Fibroblast of upper back skin (primary cell): ENCODE measurements at regions not wholly inside any gene's neighbourhood (a gene's known extent, or its start where the extent isn't known, plus 50 kb on each side); places are given as distances from the start of the nearest gene placed in this dataset.

Experiments used
- DNase-seq: peaks from one replicate; pipeline ENCODE4 v3.0.0-alpha.2; 2013

- DNase-seq, result no peak
Observed at GRCh38 chr18:78559584-78559983, 420.0 kb upstream of the SALL3 start.

DNA sequence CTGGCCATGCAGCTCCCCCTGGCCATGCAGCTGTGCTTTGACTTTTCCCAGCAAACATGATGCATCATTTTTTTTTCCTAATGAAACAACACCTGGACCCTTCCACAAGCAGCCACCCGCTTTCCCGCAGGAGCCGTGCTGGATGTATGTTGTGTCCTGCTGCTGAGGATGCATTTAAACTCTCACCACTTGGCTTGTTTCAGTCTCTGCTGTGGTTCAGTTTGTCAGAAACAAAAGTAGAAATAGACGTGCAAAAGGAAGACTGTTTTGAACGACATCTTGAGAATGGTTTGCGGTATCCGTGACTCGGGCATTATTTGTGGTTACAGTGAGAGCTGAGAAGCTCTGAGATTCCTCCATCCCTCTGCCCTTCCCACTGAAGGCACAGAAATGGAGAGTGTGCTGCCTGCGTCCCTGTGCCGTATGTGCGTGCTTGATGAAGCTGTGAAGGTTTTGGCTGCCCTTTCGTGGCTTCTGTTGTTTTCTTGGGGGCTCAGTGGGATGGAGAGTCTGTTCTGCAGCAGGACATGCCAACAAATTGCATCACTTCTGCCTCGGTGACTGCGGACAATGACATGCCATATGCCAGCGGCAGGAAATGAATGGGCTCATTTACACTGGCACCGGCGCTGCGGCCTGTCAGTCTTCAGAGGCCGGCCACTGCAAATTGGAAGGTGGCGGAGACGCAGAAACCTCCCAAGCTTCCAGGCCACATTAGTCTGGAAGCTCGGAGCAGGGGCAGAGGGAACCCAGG lies 417.7 kb upstream of the SALL3 start:
- no peak for DNase-seq

DNA sequence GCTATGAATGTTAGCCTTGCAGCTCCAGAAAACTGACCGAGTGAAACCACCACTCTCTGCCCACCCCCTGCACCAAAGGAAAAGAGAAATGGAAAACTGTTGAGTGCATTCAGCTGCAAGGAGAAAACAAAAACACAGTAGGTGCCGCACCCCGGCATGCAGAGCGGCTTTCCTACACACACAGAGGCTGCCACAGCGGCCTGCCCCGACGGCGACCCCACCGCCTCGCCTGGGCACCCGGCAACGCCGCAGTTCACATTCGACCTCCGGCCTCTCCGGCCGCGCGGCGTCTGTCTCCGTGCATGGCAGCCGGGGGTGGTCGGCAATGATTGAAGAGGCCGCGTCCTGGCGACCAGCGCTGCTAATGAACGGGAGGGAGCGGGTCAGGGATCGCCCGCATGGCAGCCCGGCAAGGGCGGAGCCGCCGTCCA lies 417.1 kb upstream of the SALL3 start:
- DNase-seq, result no peak

DNA sequence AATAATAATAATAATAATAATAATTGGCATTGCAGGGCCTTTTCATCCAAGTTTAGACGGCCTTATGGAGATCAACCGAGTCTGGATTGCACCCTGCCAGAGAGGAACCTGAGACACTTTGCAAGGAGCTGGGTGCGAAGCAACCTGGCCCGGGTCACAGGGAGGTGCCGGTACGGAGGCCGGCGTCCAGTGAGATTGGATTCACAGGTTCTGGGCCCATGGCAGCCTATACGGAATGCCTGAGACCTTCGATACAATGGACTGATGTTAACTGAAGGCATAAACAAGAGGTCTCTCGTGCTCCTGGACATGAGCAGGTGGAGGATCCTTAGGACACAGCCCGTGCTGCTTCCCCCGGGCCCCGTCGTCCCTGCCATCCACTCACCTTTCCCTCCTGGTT lies 416.5 kb upstream of the SALL3 start:
- no peak for DNase-seq

GRCh38 chr18:78564030-78564429 lies 415.6 kb upstream of the SALL3 start:
- DNase-seq, result no peak

DNA sequence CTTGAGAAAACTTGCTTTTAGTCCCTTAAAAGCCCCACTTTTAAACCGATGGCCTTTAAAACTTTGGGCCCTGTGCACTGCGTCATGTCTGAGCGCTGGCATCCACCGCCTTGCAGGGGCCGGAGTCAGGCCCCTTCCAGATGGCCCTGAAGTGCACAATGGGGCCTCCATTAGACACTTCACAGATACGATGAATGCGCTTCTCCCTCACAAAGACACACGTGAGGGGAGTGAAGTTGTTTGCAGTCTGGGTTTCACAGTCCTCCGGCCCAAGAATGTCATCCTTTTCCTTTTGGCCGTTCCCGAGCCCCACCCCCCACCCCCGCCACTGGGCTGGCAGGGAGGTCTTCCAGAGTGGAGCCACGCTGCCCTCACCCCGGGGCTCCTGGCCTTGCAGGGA lies 415.1 kb upstream of the SALL3 start:
- DNase-seq, result no peak

DNA sequence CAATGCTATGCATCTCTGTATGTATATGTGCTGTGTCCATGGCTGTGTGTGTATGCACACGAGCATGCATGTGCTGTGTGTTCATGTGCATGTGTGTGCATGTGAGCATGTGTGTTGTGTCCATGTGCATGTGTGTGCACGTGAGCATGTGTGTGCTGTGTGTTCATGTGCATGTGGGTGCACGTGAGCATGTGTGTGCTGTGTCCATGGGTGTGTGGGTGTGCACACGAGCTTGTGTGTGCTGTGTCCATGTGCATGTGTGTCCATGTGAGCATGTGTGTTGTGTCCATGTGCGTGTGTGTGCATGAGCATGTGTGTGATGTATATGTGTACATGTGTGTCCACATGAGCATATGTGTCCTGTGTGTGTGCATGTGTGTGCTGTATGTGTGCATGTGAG lies 414.4 kb upstream of the SALL3 start:
- no peak for DNase-seq

GRCh38 chr18:78566065-78566464 lies 413.6 kb upstream of the SALL3 start:
- DNase-seq, result no peak

DNA sequence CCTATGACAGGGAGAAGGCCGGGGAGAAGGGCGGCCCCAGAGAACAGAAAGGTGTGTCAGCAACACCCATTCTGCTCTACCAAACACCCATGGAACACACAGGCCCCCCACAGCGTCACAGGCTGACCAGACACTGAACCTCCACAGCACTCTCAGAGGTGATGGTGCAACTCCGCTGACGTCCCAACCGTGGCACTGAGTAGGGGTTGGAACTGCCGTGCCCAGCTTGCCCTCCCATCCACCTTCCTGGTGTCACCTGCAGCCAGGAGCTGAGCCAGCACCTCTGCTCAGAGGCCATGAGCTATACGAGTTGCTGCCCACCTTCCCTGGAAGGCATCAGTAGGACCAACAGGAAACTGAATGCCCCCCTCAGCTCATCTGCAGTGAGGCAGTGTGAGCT lies 412.9 kb upstream of the SALL3 start:
- no peak for DNase-seq

DNA sequence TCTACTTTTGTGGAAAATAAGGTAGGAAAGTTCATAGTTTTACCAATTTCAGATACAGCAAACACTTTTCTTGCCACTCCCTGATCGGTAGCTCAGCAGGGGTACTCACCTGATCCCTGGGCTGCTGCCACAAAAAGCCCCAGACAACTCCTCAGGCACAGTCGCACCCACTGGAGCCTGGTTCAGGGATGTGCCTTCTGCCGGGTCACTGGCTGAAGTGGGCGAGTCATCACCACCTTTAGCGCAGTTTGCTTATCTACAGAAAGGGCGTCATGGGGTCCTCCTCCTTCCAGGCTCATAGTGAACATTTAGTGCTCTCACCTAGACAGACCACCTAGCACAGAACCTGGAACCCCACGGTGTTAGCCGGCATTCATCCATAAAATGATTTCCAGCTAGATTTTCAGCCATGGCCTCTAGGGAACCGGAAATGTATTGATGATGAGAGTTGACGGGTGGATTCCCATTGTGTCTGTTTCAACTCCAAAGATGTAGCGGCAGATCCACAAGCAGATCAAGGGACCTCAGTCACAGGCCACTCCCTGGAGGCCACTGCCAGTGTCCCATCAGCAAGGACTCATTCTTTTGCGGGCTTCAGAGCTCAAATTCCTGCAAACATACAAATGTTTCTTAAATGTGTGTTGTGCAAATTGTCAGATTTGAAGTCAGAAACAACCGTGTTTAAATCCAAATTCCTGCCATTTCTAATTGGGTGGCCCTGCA lies 408.4 kb upstream of the SALL3 start:
- DNase-seq, result no peak

GRCh38 chr18:78571831-78572347 lies 407.7 kb upstream of the SALL3 start:
- no peak for DNase-seq

GRCh38 chr18:78573773-78574172 lies 405.8 kb upstream of the SALL3 start:
- DNase-seq, result no peak

DNA sequence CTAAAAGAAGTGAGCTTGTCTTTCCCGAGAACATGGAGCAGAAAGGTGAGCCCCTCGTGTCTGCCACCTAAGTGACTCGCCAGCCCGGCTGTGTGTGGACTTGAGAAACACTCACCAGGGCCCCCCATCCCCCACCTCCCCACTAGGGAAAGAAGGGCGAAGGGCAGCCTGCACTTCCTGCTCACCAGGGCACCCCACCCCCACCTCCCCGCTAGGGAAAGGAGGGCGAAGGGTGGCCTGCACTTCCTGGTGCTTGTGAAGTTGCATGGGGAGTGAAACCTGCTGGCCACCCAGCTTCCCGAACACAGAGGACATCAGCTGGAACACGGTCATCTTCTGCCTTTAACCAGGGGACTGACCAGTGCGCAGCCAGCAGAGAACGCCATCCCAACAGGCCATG lies 402.7 kb upstream of the SALL3 start:
- no peak for DNase-seq

DNA sequence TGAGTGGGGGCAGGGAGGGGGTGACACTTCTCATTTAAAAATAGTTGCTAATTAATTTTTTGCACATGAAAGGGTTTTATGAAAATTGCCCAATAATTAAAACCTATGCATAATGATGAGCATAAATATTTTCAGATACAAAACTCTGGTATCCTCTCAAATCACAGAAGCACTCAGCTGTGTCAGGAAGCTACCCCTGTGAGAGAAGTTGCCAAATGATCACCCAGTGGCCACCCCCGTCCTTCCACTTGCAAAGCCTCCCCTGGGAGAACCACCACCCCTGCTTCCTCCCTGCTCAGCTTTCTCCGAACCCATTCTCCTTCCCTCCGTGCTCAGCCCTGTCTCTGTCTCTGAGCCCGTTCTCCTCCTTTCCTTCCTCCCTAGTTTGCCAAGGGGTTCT lies 400.2 kb upstream of the SALL3 start:
- no peak for DNase-seq

GRCh38 chr18:78579854-78580577 lies 399.6 kb upstream of the SALL3 start:
- no peak for DNase-seq

DNA sequence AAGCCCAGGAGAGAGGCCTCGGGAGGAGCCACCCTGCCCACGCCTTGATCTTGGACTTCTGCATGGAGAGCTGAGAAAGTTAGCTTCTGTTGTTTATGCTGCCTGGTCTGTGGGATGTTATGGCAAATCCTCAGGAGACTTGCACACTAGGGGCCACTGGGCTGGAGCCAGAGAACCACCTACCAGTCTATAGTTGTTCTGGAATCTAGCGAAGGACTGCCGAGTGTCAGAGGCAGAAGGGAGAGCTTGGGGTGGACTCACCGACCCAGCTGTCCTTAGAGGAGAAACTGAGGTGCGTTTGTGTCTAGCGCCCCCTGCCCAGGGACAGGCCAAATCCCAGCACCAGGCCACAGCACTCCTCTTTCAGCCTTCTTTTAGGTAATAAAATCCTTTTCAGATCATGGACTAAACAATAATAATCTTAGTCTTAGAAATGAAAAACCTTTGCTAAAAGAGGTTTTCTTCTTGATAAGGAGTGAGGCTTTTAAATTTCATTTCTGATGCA lies 398.7 kb upstream of the SALL3 start:
- no peak for DNase-seq

GRCh38 chr18:78582181-78582709 lies 397.4 kb upstream of the SALL3 start:
- DNase-seq, result no peak

DNA sequence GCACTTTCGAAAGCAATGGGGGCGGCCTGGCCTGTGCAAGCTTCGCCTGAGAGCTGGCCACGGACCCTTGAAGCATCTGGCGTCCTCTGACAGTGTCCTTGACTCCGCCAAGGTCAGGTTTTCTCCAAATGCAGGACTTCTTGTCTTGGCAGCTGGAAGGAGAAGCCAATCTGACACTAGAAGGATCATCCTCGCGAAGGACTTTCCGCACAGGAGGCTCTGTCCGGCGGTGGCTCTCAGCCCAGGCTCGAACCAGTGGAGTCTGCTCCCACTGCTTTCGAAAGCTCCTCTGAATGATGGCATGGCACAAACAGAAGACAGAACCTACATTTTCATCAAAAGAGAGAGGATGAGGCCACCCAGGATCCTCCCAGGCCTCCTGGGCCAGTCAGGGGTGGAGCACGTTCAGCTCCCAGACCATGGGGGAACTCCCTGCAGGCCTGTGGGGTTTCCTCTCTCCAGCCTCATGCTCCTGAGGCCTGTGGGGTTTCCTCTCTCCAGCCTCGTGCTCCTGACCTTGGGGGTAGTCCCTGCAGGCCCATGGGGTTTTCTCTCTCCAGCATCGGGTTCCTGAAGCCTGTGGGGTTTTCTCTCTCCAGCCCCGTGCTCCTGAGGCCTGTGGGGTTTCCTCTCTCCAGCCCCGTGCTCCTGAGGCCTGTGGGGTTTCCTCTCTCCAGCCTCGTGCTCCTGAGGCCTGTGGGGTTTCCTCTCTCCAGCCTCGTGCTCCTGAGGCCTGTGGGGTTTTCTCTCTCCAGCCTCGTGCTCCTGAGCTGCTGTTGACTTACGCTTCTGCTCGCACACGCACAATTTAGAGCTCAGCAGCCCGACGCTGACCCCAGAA lies 396.5 kb upstream of the SALL3 start:
- no peak for DNase-seq

DNA sequence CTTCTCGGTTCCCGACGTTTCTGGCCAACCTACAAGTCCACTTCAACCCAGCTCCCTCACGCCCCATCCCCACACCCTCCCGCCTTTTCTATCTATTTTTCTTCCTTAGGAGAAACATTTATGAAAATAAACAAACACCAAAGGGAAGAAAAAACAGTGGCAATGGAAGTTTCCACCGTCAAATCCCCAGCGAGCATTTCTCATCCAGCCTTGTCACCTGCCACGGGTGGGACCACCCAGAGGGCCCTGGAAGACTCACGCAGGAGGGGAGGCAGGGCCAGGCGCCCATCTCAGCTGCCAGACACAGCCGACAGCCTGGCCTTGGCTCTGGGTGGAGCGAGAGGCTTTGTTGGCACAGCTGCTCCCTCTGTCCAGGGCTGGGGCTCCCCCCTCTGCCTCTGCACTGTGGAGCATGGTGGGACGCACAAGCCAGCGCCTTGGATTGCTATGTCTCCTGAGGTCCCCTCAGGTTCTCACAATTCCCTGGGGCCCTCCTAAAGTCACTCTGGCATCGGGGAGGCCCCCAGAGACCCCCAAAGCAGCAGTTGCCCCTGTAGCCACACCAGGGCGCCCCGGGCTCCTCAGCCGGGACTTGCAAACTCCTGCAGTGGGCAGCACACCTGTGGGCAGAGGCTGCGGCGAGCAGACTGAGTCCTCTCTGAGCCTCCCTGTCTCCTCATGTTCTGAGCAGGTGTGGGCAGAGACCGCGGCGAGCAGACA lies 395.7 kb upstream of the SALL3 start:
- DNase-seq, result no peak

DNA sequence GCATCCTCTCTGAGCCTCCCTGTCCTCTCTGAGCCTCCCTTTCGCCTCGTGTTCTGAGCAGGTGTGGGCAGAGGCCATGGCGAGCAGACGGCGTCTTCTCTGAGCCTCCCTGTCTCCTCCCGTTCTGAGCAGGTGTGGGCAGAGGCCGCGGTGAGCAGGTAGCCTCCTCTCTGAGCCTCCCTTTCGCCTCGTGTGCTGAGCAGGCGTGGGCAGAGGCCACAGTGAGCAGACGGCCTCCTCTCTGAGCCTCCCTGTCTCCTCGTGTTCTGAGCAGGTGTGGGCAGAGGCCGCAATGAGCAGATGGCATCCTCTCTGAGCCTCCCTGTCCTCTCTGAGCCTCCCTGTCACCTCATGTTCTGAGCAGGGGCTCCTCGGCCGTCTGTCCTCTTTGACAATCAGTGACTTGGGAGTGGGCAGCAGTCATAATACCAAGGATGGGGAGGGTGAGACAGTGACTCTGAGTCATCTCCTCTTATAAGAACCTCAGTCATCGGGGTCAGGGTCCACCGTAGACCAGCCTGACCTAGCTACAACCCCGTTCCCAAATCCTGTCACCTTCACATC lies 395.1 kb upstream of the SALL3 start:
- DNase-seq, result no peak

- DNase-seq, result no peak
Observed at GRCh38 chr18:78586586-78586985, 393.0 kb upstream of the SALL3 start.
